WTC11 (cell line): ENCODE measurements at regions not wholly inside any gene's neighbourhood (a gene's known extent, or its start where the extent isn't known, plus 50 kb on each side); places are given as distances from the start of the nearest gene placed in this dataset.

Experiments used
- ATAC-seq: fragments of 200-7000 bp; cut with Tn5 transposase; 2 replicates; pipeline ENCODE4 v1.10.0; 2021; ENCODE audit warnings: mild to moderate bottlenecking, moderate library complexity
- CTCF ChIA-PET: fragments of 300-600 bp; sonication (Branson Sonifier 250); formaldehyde crosslinking; loops from one replicate; lab custom pipeline; 2021; ENCODE audit warnings: antibody characterized with exemption; lab: Charles Lee
- POLR2A ChIA-PET: fragments of 350-600 bp; sonication (Branson Sonifier 250); formaldehyde crosslinking; loops from one replicate; lab custom pipeline; 2021; ENCODE audit warnings: antibody characterized with exemption; lab: Charles Lee
- DNase-seq: peaks from one replicate; pipeline ENCODE4 v3.0.0; 2021; ENCODE audit warnings: low spot score
- H3K27ac Mint-ChIP-seq: 2 replicates; pipeline ENCODE4 v1.8.0; 2021; ENCODE audit warnings: mixed read lengths
- H3K27me3 Mint-ChIP-seq: 2 replicates; pipeline ENCODE4 v1.8.0; 2021; ENCODE audit warnings: low read depth, mild to moderate bottlenecking, moderate library complexity, mixed read lengths
- H3K36me3 Mint-ChIP-seq: 2 replicates; pipeline ENCODE4 v1.8.0; 2021; ENCODE audit warnings: mixed read lengths
- H3K4me1 Mint-ChIP-seq: 2 replicates; pipeline ENCODE4 v1.8.0; 2022; ENCODE audit warnings: mixed read lengths
- H3K4me3 Mint-ChIP-seq: 2 replicates; pipeline ENCODE4 v1.8.0; 2021; ENCODE audit warnings: mild to moderate bottlenecking, moderate library complexity, mixed read lengths
- H3K9me3 Mint-ChIP-seq: 2 replicates; pipeline ENCODE4 v1.8.0; 2021; ENCODE audit warnings: mixed read lengths
- CREB1 ChIP-seq: sonication (generic); formaldehyde crosslinking; IDR thresholded peaks from 2 replicates; pipeline ENCODE4 v1.8.0; 2023; ENCODE audit warnings: mild to moderate bottlenecking, missing genetic modification reagents
- JUN ChIP-seq: sonication (generic); formaldehyde crosslinking; IDR thresholded peaks from 2 replicates; pipeline ENCODE4 v1.8.0; 2023; ENCODE audit warnings: mild to moderate bottlenecking, missing genetic modification reagents
- OVOL2 ChIP-seq: fragments of 250-450 bp; sonication (Bioruptor Pico); IDR thresholded peaks from 2 replicates; pipeline ENCODE4 v1.9.0; 2021; ENCODE audit warnings: mild to moderate bottlenecking, borderline replicate concordance
- TCF7 ChIP-seq: sonication (generic); formaldehyde crosslinking; IDR thresholded peaks from 2 replicates; pipeline ENCODE4 v1.8.0; 2022; ENCODE audit warnings: mild to moderate bottlenecking, low read depth, missing genetic modification reagents, moderate library complexity
- TEAD4 ChIP-seq: sonication (generic); formaldehyde crosslinking; IDR thresholded peaks from 2 replicates; pipeline ENCODE4 v1.8.0; 2022; ENCODE audit warnings: mild to moderate bottlenecking, missing genetic modification reagents
- ZNF232 ChIP-seq: sonication (generic); formaldehyde crosslinking; IDR thresholded peaks from 2 replicates; pipeline ENCODE4 v1.8.0; 2022; ENCODE audit warnings: mild to moderate bottlenecking, missing genetic modification reagents
- TF ChIP-seq, protein P1 (sequence below): sonication (generic); formaldehyde crosslinking; IDR thresholded peaks from 2 replicates; pipeline ENCODE4 v1.8.0; 2023; ENCODE audit warnings: missing genetic modification reagents
- TF ChIP-seq, protein P2 (sequence below): sonication (generic); formaldehyde crosslinking; IDR thresholded peaks from 2 replicates; pipeline ENCODE4 v1.8.1; 2023; ENCODE audit warnings: mild to moderate bottlenecking, missing genetic modification reagents, borderline replicate concordance
- TF ChIP-seq, protein P3 (sequence below): sonication (generic); formaldehyde crosslinking; IDR thresholded peaks from 2 replicates; pipeline ENCODE4 v1.8.0; 2023; ENCODE audit warnings: missing genetic modification reagents, mild to moderate bottlenecking, borderline replicate concordance
- TF ChIP-seq, protein P4 (sequence below): sonication (generic); formaldehyde crosslinking; IDR thresholded peaks from 2 replicates; pipeline ENCODE4 v1.8.1; 2023; ENCODE audit warnings: mild to moderate bottlenecking, missing genetic modification reagents
- TF ChIP-seq, protein P5 (sequence below): sonication (generic); formaldehyde crosslinking; IDR thresholded peaks from 2 replicates; pipeline ENCODE4 v1.8.1; 2023; ENCODE audit warnings: mild to moderate bottlenecking, missing genetic modification reagents, moderate library complexity
- TF ChIP-seq, protein P6 (sequence below): sonication (generic); formaldehyde crosslinking; conservative IDR thresholded peaks from 2 replicates; pipeline ENCODE4 v1.8.1; 2022; ENCODE audit warnings: mild to moderate bottlenecking, missing genetic modification reagents

DNA sequence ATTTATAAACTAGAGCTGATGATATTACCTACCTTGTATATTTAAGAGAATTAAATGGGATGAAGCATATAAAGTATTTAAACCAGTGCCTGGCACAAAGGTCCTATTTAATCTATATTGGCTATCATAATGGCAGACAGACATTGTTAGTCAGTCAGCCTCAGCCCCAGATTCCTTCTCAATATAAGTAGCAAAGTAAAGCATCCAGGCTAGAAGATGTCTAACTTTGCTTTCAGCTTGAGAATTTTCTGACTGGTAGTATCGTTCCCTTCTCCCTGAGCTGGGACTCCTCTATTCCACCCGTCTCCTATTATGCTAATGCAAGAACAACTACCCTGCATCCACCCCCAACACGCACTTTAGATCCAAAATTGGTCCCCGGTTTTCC is 215.7 kb upstream of the SIX2 start:
- Mint-ChIP-seq H3K27ac (no peak overlapping the region), H3K4me3 (no peak overlapping the region), H3K27me3 (no peaks in the 10 kb centered on the region), H3K36me3 (0 out of 2 replicates have a peak, but pooled peaks cover 4% of the 10 kb centered on the region), H3K4me1 (peaks cover 16% of the 10 kb centered on the region), H3K9me3 (peaks cover 17% of the 10 kb centered on the region)
- DNase-seq = no peak
- ChIA-PET POLR2A (no interaction called here), CTCF (interaction anchor here (2.5 kb wide), 1 partner anchor 211 kb away, joined by 6 read pairs; no protein-coding TSS in a partner anchor)
- no peak for ATAC-seq
- no peak for TF ChIP-seq JUN (CRISPR knock-in tag)
- TF ChIP-seq, protein P1, sequence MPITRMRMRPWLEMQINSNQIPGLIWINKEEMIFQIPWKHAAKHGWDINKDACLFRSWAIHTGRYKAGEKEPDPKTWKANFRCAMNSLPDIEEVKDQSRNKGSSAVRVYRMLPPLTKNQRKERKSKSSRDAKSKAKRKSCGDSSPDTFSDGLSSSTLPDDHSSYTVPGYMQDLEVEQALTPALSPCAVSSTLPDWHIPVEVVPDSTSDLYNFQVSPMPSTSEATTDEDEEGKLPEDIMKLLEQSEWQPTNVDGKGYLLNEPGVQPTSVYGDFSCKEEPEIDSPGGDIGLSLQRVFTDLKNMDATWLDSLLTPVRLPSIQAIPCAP (CRISPR knock-in tag) = no peak
- TF ChIP-seq, protein P2, sequence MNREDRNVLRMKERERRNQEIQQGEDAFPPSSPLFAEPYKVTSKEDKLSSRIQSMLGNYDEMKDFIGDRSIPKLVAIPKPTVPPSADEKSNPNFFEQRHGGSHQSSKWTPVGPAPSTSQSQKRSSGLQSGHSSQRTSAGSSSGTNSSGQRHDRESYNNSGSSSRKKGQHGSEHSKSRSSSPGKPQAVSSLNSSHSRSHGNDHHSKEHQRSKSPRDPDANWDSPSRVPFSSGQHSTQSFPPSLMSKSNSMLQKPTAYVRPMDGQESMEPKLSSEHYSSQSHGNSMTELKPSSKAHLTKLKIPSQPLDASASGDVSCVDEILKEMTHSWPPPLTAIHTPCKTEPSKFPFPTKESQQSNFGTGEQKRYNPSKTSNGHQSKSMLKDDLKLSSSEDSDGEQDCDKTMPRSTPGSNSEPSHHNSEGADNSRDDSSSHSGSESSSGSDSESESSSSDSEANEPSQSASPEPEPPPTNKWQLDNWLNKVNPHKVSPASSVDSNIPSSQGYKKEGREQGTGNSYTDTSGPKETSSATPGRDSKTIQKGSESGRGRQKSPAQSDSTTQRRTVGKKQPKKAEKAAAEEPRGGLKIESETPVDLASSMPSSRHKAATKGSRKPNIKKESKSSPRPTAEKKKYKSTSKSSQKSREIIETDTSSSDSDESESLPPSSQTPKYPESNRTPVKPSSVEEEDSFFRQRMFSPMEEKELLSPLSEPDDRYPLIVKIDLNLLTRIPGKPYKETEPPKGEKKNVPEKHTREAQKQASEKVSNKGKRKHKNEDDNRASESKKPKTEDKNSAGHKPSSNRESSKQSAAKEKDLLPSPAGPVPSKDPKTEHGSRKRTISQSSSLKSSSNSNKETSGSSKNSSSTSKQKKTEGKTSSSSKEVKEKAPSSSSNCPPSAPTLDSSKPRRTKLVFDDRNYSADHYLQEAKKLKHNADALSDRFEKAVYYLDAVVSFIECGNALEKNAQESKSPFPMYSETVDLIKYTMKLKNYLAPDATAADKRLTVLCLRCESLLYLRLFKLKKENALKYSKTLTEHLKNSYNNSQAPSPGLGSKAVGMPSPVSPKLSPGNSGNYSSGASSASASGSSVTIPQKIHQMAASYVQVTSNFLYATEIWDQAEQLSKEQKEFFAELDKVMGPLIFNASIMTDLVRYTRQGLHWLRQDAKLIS (CRISPR knock-in tag) = no peak
- TF ChIP-seq TCF7 (CRISPR knock-in tag) = no peak
- TF ChIP-seq, protein P3, sequence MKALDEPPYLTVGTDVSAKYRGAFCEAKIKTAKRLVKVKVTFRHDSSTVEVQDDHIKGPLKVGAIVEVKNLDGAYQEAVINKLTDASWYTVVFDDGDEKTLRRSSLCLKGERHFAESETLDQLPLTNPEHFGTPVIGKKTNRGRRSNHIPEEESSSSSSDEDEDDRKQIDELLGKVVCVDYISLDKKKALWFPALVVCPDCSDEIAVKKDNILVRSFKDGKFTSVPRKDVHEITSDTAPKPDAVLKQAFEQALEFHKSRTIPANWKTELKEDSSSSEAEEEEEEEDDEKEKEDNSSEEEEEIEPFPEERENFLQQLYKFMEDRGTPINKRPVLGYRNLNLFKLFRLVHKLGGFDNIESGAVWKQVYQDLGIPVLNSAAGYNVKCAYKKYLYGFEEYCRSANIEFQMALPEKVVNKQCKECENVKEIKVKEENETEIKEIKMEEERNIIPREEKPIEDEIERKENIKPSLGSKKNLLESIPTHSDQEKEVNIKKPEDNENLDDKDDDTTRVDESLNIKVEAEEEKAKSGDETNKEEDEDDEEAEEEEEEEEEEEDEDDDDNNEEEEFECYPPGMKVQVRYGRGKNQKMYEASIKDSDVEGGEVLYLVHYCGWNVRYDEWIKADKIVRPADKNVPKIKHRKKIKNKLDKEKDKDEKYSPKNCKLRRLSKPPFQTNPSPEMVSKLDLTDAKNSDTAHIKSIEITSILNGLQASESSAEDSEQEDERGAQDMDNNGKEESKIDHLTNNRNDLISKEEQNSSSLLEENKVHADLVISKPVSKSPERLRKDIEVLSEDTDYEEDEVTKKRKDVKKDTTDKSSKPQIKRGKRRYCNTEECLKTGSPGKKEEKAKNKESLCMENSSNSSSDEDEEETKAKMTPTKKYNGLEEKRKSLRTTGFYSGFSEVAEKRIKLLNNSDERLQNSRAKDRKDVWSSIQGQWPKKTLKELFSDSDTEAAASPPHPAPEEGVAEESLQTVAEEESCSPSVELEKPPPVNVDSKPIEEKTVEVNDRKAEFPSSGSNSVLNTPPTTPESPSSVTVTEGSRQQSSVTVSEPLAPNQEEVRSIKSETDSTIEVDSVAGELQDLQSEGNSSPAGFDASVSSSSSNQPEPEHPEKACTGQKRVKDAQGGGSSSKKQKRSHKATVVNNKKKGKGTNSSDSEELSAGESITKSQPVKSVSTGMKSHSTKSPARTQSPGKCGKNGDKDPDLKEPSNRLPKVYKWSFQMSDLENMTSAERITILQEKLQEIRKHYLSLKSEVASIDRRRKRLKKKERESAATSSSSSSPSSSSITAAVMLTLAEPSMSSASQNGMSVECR (CRISPR knock-in tag) = no peak
- no peak for TF ChIP-seq TEAD4 (CRISPR knock-in tag)
- TF ChIP-seq OVOL2 (CRISPR knock-in tag) = no peak
- TF ChIP-seq ZNF232 = no peak
- TF ChIP-seq, protein P4, sequence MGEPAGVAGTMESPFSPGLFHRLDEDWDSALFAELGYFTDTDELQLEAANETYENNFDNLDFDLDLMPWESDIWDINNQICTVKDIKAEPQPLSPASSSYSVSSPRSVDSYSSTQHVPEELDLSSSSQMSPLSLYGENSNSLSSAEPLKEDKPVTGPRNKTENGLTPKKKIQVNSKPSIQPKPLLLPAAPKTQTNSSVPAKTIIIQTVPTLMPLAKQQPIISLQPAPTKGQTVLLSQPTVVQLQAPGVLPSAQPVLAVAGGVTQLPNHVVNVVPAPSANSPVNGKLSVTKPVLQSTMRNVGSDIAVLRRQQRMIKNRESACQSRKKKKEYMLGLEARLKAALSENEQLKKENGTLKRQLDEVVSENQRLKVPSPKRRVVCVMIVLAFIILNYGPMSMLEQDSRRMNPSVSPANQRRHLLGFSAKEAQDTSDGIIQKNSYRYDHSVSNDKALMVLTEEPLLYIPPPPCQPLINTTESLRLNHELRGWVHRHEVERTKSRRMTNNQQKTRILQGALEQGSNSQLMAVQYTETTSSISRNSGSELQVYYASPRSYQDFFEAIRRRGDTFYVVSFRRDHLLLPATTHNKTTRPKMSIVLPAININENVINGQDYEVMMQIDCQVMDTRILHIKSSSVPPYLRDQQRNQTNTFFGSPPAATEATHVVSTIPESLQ (CRISPR knock-in tag) = no peak
- no peak for TF ChIP-seq CREB1 (CRISPR knock-in tag)

DNA sequence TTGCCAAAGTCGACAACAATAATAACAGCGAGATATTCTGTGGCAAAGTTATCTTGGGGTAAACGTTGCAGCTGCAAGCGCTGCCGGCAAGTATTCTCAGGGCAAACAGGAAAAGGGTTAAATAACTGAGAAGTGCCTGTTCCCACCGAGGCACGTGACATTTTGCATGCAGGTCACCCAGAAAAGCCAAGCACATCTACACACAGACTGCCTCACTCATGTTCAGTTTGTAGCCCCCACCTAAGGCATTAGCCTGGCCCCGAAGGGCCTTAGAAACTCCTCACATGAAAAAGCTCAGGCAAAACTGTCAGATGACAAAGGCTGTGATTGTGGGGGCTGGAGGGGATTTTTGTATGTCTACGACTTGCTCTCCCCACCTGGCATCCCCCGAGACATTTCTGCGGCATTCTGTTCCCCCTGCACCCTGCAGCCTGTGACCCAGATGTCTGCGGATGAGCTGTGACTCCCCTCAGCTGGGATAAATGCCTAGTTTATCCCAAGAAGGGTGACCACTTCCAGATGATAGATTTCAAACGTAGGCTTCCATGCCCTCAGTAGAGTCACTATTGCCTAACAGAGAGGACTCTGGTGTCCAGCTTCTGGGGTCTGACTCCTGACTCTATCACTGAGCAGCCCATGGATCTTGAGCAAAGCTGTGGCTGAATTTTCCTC is 215.2 kb upstream of the SIX2 start:
- no peak overlapping the region for H3K4me3 Mint-ChIP-seq

More for the DNA sequence above, 215.2 kb upstream of the SIX2 start:
- Mint-ChIP-seq H3K9me3 (peaks cover 17% of the 10 kb centered on the region), H3K27me3 (no peaks in the 10 kb centered on the region), H3K27ac (no peak overlapping the region), H3K4me1 (peaks cover 16% of the 10 kb centered on the region), H3K36me3 (0 out of 2 replicates have a peak, but pooled peaks cover 4% of the 10 kb centered on the region)
- TF ChIP-seq, protein P5, sequence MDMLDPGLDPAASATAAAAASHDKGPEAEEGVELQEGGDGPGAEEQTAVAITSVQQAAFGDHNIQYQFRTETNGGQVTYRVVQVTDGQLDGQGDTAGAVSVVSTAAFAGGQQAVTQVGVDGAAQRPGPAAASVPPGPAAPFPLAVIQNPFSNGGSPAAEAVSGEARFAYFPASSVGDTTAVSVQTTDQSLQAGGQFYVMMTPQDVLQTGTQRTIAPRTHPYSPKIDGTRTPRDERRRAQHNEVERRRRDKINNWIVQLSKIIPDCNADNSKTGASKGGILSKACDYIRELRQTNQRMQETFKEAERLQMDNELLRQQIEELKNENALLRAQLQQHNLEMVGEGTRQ (CRISPR knock-in tag) = peak; percentile 22; the same call in 1 of the 2 replicates
- TF ChIP-seq, protein P6, sequence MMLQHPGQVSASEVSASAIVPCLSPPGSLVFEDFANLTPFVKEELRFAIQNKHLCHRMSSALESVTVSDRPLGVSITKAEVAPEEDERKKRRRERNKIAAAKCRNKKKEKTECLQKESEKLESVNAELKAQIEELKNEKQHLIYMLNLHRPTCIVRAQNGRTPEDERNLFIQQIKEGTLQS (CRISPR knock-in tag) = no peak
- ATAC-seq (no peak), DNase-seq (no peak)
- POLR2A ChIA-PET = no interaction called here
- CTCF ChIA-PET = interaction anchor here (0.6 to 2.5 kb wide), 2 partner anchors 211 to 669 kb away, joined by 3 to 6 read pairs; no protein-coding TSS in a partner anchor
